PC-3 (cell line): ENCODE measurements at regions not wholly inside any gene's neighbourhood (a gene's known extent, or its start where the extent isn't known, plus 50 kb on each side); places are given as distances from the start of the nearest gene placed in this dataset.
"Not testable (repeated sequence)": the region's sequence is repeated elsewhere in the genome, so short reads cannot be mapped to it uniquely, and the experiment has no call there.

Experiments
- ATAC-seq: fragments of 200-7000 bp; cut with Tn5 transposase; 2 replicates; pipeline ENCODE4 v1.9.1; 2020; ENCODE audit warnings: mild to moderate bottlenecking, moderate library complexity
- BruUV-seq: library from RNA; stranded (reverse); fragments of 400-500 nt; replicated peaks from 2 replicates; lab custom pipeline; 2021; lab: Mats Ljungman, UMichigan
- CTCF ChIA-PET: fragments of 300-600 bp; sonication (Branson Sonifier 250); formaldehyde crosslinking; loops from one replicate; lab custom pipeline; 2022; ENCODE audit warnings: antibody characterized with exemption; lab: Charles Lee
- POLR2A ChIA-PET: fragments of 300-600 bp; sonication (Branson Sonifier 250); formaldehyde crosslinking; loops from one replicate; lab custom pipeline; 2022; ENCODE audit warnings: antibody characterized with exemption; ENCODE audit not compliant: unreplicated experiment; lab: Charles Lee
- DNase-seq: peaks from one replicate; pipeline ENCODE4 v3.0.0-alpha.2; 2015
- H2AFZ ChIP-seq: fragments of 300-600 bp; sonication (generic); 2 replicates; pipeline ENCODE4 v1.6.0; 2016; ENCODE audit warnings: antibody characterized with exemption, low read length
- H3F3A ChIP-seq: fragments of 300-600 bp; sonication (generic); one replicate; pipeline ENCODE4 v1.6.0; 2017; ENCODE audit warnings: antibody characterized with exemption, low read length, control low read depth, mild to moderate bottlenecking; ENCODE audit not compliant: unreplicated experiment
- H3K27ac ChIP-seq: fragments of 300-600 bp; sonication (generic); 2 replicates; pipeline ENCODE4 v1.5.1; 2016; ENCODE audit warnings: mild to moderate bottlenecking, low read length
- H3K27me3 ChIP-seq: fragments of 300-600 bp; sonication (generic); 2 replicates; pipeline ENCODE4 v1.6.1; 2016; ENCODE audit warnings: low read length, mixed read lengths
- H3K36me3 ChIP-seq: fragments of 300-600 bp; sonication (generic); 2 replicates; pipeline ENCODE4 v1.6.1; 2016; ENCODE audit warnings: low read depth, mixed run types, low read length, mixed read lengths
- H3K4me1 ChIP-seq: fragments of 300-600 bp; sonication (generic); 2 replicates; pipeline ENCODE4 v1.5.1; 2016; ENCODE audit warnings: low read length; ENCODE audit not compliant: insufficient read depth
- H3K4me2 ChIP-seq: fragments of 300-600 bp; sonication (generic); 2 replicates; pipeline ENCODE4 v1.6.0; 2016; ENCODE audit warnings: low read length
- H3K4me3 ChIP-seq: fragments of 300-600 bp; sonication (generic); 2 replicates; pipeline ENCODE4 v1.5.1; 2016; ENCODE audit warnings: mild to moderate bottlenecking, low read length, mixed read lengths
- H3K79me2 ChIP-seq: fragments of 300-600 bp; sonication (generic); 2 replicates; pipeline ENCODE4 v1.6.1; 2017; ENCODE audit warnings: low read length, mixed read lengths
- H3K9ac ChIP-seq: fragments of 300-600 bp; sonication (generic); 2 replicates; pipeline ENCODE4 v1.6.0; 2016; ENCODE audit warnings: mild to moderate bottlenecking, low read length
- H3K9me2 ChIP-seq: fragments of 300-600 bp; sonication (generic); replicated peaks from 2 replicates; pipeline ENCODE4 v1.6.1; 2016; ENCODE audit warnings: mixed run types, low read length, mixed read lengths
- H3K9me3 ChIP-seq: fragments of 300-600 bp; sonication (generic); 2 replicates; pipeline ENCODE4 v1.6.1; 2016; ENCODE audit warnings: low read length, mixed read lengths
- H4K20me1 ChIP-seq: fragments of 300-600 bp; sonication (generic); 2 replicates; pipeline ENCODE4 v1.6.1; 2016; ENCODE audit warnings: low read length, mixed read lengths
- EZH2 ChIP-seq: fragments of 300-600 bp; sonication (generic); IDR thresholded peaks from one replicate; pipeline ENCODE4 v1.6.1; 2017; ENCODE audit warnings: antibody characterized with exemption, mild to moderate bottlenecking, low read length; ENCODE audit not compliant: unreplicated experiment
- EZH2phosphoT487 ChIP-seq: fragments of 300-600 bp; sonication (generic); IDR thresholded peaks from 2 replicates; pipeline ENCODE4 v1.6.1; 2018; ENCODE audit warnings: mild to moderate bottlenecking, antibody characterized with exemption, low read length, borderline replicate concordance
- intact Hi-C: fragments of 100-400 bp; cut with micrococcal nuclease; formaldehyde crosslinking; loops from 2 replicates; pipeline ENCODE4 v1.9.0; 2023
- TF ChIP-seq, protein P1 (sequence below): fragments of 300-600 bp; sonication (generic); conservative IDR thresholded peaks from 2 replicates; pipeline ENCODE4 v1.5.1; 2017; ENCODE audit warnings: antibody characterized with exemption, low read depth, mild to moderate bottlenecking, low read length

DNA sequence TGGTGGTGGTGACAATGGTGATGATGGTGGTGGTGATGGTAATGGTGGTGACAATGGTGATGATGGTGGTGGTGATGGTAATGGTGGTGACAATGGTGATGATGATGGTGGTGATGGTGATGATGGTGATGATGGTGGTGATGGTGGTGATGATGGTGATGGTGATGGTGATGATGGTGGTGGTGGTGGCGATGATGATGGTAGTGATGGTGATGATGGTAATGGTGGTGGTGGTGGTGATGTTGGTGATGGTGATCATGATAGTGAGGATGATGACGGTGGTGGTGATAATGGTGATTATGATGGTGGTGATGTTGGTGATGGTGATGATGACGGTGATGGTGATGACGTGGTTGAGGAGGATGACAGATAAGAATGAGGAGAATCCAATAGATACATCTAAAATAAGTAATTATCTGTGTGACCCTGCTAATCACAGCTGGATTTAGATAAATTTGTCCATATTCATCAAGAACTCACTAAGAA, 170.7 kb upstream of the SFSWAP start:
- no TSS peak for BruUV-seq
- CTCF ChIA-PET, result no interaction called here

DNA sequence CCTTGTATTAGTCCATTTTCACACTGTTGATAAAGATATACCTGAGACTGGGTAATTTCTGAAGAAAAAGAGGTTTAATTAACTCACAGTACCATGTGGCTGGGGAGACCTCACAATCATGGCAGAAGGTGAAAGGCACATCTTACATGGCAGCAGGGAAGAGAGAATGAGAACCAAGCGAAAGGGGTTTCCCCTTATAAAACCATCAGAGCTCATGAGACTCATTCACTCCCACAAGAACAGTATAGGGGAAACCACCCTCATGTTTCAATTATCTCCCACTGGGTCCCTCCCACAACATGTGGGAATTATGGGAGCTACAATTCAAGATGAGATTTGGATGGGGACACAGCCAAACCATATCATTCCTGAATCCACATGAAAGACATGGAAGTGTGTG, 169.4 kb upstream of the SFSWAP start:
- H3K9me2 ChIP-seq, CTCF ChIA-PET, H3K9me3 ChIP-seq, H3K4me1 ChIP-seq, POLR2A ChIA-PET, H3K27ac ChIP-seq, intact Hi-C loops, ATAC-seq, DNase-seq, H3K4me2 ChIP-seq, H3F3A ChIP-seq, H4K20me1 ChIP-seq, H2AFZ ChIP-seq, H3K9ac ChIP-seq, H3K79me2 ChIP-seq, BruUV-seq, H3K4me3 ChIP-seq, H3K36me3 ChIP-seq: not testable (repeated sequence)
- H3K27me3 ChIP-seq, result peaks cover 37% of the 10 kb centered on the region

More for the DNA sequence above, 170.7 kb upstream of the SFSWAP start:
- peaks cover 5% of the 10 kb centered on the region; the same call in 1 of the 2 replicates for H3K9me3 ChIP-seq
- no peaks in the 10 kb centered on the region for H3K4me1 ChIP-seq
- intact Hi-C loops, result no loop called here
- POLR2A ChIA-PET, result no interaction called here
- DNase-seq (no peak), ATAC-seq (no peak)
- no peak overlapping the region for H2AFZ ChIP-seq
- no peak overlapping the region for H3K4me2 ChIP-seq
- no peak for TF ChIP-seq EZH2
- TF ChIP-seq, protein P1, sequence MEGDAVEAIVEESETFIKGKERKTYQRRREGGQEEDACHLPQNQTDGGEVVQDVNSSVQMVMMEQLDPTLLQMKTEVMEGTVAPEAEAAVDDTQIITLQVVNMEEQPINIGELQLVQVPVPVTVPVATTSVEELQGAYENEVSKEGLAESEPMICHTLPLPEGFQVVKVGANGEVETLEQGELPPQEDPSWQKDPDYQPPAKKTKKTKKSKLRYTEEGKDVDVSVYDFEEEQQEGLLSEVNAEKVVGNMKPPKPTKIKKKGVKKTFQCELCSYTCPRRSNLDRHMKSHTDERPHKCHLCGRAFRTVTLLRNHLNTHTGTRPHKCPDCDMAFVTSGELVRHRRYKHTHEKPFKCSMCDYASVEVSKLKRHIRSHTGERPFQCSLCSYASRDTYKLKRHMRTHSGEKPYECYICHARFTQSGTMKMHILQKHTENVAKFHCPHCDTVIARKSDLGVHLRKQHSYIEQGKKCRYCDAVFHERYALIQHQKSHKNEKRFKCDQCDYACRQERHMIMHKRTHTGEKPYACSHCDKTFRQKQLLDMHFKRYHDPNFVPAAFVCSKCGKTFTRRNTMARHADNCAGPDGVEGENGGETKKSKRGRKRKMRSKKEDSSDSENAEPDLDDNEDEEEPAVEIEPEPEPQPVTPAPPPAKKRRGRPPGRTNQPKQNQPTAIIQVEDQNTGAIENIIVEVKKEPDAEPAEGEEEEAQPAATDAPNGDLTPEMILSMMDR, result no peak
- no peak for TF ChIP-seq EZH2phosphoT487
- no peaks in the 10 kb centered on the region for H3K79me2 ChIP-seq
- H3F3A ChIP-seq, result no peaks in the 10 kb centered on the region
- H3K27ac ChIP-seq, result no peak overlapping the region
- no peaks in the 10 kb centered on the region for H4K20me1 ChIP-seq
- peaks cover 44% of the 10 kb centered on the region for H3K27me3 ChIP-seq
- H3K9me2 ChIP-seq, result 0 out of 2 replicates have a peak, but pooled peaks cover 6% of the 10 kb centered on the region
- H3K9ac ChIP-seq, result no peak overlapping the region
- no peaks in the 10 kb centered on the region for H3K36me3 ChIP-seq
- H3K4me3 ChIP-seq, result no peak overlapping the region

DNA sequence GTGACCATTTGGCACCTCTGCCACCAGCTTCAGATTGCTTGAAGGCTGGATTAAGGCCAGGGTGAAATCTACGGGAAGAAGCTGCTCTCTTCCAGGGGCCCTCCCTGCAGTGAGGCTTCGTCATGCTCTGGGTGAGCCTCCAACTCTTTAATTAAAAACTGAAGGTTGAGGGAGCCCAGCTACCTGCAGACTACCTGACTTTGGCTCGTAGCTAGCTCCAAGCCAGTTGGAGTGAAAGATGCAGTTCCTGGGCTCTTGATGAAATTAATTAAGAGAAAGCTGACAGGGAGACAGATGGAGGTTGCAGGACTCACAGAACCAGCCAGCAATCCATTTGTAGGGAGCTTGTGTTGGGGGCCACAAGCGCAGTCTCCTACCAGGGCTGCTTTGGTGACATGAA, 168.5 kb upstream of the SFSWAP start:
- no peak for DNase-seq
- TF ChIP-seq EZH2phosphoT487, result no peak
- no peak for TF ChIP-seq EZH2
- TF ChIP-seq, protein P1, result no peak
- Histone ChIP-seq H3K27me3 (peaks cover 37% of the 10 kb centered on the region), H3K9me3 (peaks cover 5% of the 10 kb centered on the region; the same call in 1 of the 2 replicates), H3K4me1 (no peaks in the 10 kb centered on the region), H3K27ac (no peak overlapping the region), H3F3A (no peaks in the 10 kb centered on the region), H3K79me2 (no peaks in the 10 kb centered on the region), H3K9me2 (0 out of 2 replicates have a peak, but pooled peaks cover 6% of the 10 kb centered on the region), H4K20me1 (no peaks in the 10 kb centered on the region), H3K36me3 (no peaks in the 10 kb centered on the region), H3K9ac (no peak overlapping the region), H3K4me3 (no peak overlapping the region), H2AFZ (no peak overlapping the region), H3K4me2 (no peak overlapping the region)
- ChIA-PET CTCF (no interaction called here), POLR2A (no interaction called here)
- intact Hi-C loops, result no loop called here
- no peak for ATAC-seq
- no TSS peak for BruUV-seq
